Stimulated activated CD8-positive, alpha-beta memory T cell treated with anti-CD3 and anti-CD28 coated beads, Interleukin-12 subunit alpha, Interleukin-12 subunit beta, amount 100 ng/mL, for 4 hours (primary cell): ENCODE measurements at regions not wholly inside any gene's neighbourhood (a gene's known extent, or its start where the extent isn't known, plus 50 kb on each side); places are given as distances from the start of the nearest gene placed in this dataset.
A peak's percentile ranks its signal among the peaks of the same experiment; 100 is the strongest.
"Not testable (repeated sequence)": the region's sequence is repeated elsewhere in the genome, so short reads cannot be mapped to it uniquely, and the experiment has no call there.

Source experiments
- DNase-seq: peaks from one replicate; pipeline ENCODE4 v3.0.0-alpha.2; 2020; ENCODE audit warnings: low read depth

DNA sequence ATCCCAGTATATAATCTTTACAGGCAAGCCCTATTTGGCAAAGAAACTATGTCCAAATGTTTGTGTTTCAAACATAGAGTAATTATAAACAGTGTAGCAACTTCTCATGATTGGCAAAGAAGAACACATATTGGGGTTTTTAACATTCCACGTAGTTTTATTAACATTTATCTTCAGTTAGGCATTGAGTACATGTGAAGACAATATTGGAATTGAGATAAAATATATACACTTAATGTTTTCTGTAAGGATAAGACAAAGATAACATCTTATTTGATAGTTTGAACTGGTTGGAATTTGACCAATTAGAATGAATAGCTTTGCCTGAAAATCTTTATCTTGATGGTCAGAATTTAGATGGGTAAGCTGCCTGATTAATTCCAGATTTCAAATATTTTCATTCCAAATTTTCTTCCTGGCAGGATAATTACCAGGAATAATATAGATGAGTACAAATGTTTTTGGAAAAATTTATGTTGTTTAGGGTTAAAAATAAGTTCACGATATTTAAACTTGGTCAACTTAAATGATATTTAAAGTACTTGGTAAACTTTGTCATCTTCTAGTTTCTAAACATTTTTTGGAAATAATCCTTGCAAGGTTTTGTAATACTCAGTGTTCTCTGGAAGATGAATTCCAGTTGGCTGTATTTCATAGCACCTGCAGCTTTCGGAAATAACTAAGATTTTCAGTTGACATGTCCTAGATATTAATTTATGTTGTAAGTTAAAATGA, 536.5 kb upstream of the SPRY2 start:
- DNase-seq: no peak

DNA sequence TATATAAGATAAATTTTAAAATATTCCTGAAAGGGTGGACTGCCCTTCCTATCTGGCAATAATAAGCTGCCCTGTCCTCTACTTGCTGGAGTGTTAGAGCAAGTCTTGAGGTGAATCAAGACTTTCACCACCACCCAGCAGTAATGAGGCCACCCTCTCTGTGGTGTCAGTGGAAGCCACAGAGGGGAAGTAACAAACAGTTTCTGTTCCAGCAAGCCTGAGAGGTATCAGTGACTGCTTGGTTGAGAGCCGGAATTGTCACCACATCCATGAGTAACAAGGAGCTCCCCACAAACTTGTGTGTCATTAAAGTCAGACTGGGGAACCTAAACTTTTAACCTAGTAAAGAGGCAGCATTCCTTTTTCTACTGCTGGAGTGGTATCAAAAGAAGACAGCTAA, 532.7 kb upstream of the SPRY2 start:
- DNase-seq: peak; percentile 3

DNA sequence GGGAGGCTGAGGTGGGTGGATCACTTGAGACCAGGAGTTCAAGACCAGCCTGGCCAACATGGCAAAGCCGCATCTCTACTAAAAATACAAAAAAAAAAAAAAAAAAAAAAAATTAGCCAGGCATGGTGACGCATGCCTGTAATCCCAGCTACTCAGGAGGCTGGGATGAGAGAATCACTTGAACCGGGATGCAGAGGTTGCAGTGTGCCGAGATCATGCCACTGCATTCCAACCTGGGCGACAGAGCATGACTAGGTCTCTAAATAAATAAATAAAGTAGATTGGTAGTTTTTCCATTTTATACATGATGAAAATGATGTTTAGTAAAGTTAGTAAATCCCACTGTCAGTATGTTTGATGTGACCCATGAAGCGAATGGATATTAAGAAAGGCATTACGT, 531.0 kb upstream of the SPRY2 start:
- DNase-seq: not testable (repeated sequence)

DNA sequence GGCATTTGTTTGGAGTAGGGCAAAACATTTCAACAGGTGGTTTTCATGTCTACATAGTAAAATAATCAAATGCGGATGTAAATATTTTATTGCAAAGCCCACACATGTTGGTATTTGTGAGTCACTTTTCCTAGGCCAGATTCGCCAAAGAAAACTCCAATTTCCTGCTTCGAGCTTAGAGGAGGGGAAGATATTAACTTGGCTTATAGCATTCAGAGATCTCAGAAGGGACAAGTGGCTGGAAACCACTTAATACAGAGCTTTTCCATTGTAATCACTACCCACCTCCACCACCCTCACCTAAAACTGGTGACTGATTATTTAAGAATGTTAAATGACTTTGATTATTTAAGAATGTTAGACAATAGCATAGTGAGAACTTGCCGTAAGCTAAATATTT, 530.6 kb upstream of the SPRY2 start:
- no peak for DNase-seq

DNA sequence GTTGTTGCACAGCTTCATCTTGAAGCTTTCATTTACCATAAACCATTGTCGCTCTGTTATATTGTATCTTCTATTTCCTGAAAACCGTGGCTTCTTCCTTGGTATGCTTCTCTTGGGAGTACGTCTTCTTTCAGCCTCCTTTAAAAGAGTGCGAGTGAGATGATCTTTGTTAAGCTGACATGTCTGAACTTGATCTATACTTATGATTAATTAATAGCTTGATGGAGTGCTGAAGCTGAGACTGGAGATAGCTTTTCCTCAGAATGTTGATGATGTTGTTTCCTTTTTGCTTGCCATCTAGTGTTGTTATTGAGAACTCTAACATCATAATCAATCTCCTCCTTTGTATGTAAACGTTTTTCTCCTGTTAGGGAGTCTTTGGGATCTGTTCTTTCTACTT, 529.3 kb upstream of the SPRY2 start:
- DNase-seq: no peak

DNA sequence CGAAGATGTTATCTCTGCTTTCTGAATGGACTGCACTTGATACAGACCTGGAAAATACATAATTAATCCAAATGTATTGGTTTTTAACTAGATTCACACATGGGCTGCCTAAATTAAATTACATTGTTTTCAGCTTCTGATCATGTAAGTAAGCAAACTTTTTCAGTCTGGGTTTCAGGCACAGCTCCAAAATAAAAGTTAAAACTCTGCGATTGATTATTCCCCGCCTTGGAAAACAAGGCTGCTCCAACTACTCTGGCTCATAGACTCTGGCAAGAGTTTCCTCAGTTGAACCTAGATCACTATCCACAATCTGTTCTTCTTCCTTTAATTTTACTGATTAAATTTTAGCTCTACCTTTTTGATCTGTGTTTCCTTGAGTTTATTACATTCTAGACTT, 526.0 kb upstream of the SPRY2 start:
- DNase-seq: no peak

DNA sequence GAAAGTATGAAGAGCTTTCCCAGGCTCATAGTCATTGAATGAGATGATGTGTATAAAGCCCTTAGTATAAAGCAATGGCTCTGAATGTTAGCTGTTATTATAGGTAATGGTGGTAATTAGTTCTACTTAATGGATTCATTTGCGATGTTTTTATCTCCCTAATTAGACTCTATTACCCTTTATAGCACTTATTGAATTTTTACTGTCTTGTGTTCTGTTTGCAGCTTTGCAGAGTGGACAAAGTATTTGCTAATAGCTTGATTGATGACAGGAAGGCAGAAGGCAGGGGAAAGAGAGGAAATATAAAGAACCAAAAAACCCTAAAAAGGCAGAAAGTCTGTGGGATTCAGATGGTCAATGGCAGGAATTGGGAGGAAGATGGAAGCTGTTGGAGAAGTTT, 524.4 kb upstream of the SPRY2 start:
- no peak for DNase-seq

DNA sequence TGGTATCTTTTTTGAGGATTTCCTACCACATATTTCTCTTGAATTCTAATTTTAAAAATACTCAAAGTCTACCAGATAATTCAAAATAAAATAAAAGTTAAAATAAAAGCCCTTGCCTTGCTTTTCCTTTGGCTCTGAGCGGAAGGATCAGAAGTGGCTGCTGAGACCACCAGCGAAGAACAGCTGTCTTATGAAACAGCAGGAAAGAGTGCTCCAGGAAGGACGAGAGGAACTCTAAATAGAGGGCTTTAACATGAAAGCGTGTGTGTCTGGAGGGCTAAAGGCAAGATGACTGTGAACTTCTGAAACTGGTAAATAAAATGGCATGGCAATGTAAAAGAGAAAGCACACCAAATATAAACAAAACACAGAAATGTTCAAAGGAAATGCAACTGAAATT, 521.5 kb upstream of the SPRY2 start:
- no peak for DNase-seq

DNA sequence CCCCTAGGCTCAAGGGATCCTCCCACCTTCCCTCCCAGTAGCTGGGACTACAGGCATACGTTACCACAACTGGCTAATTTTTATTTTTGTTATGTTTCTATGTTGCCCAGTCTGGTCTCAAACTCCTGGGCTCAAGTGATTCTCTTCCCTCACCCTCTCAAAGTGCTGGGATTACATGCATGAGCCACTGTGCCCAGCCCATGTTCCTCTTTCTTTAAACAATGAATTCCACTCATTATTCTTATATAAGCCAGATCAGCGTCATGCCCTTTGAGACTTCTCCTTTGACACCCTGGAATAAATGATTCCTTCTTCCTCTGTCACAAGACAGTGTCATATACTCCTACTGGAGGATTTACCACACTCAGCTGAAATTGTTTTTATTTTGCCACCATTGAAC, 519.9 kb upstream of the SPRY2 start:
- no peak for DNase-seq

DNA sequence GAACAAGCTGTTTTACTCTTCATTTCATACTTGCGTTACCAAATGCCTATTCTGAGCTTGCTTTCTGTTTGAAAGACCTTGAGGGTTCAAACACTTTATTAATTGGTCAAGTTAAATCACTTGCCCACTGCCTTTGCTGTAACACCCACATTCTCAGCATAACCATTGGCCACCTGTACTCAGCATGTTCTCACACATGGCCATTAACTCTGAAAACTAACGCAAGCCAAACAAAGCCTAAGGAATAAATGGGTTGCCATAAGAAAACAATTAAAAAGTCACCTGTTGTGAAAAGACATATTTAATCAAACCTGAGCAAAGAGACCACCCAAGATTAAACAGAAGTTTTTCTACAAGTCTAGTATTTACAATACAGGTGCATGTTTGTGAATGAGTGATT, 517.2 kb upstream of the SPRY2 start:
- DNase-seq: no peak

DNA sequence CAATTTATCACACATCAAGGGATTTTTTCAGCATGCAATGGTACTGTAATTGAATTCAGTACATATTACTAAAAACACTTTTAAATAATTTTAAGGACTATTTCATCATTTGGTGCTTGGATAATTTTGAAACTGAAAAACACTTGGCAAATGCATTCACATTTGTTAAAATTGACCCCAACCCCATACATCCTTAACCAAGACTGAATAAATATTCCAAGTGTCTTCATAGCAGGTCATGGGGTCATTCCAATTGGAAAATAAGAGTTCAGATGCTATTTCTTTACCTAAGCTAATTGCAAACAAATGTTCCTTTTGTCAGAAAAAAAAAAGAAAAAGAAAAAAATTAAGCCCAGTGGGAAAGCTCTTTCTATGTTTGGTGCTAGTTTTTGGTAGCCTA, 516.4 kb upstream of the SPRY2 start:
- DNase-seq: no peak

DNA sequence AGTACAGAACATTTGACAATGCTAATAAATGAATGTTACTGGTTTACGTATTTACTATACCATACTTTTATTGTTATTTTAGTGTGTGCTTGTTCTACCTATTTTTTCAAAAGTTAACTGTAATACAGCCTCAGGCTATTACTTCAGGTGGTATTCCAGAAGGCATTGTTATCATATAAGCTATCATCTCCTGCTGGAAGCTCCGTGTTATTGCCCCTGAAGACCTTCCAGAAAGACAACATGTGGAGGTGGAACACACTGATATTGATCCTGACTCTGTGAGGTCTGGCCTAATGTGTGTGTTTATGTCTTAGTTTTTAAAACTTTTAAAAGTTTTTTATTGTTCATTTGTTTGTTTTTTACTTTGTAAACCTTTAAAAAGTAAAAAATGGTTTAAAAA, 509.8 kb upstream of the SPRY2 start:
- no peak for DNase-seq

DNA sequence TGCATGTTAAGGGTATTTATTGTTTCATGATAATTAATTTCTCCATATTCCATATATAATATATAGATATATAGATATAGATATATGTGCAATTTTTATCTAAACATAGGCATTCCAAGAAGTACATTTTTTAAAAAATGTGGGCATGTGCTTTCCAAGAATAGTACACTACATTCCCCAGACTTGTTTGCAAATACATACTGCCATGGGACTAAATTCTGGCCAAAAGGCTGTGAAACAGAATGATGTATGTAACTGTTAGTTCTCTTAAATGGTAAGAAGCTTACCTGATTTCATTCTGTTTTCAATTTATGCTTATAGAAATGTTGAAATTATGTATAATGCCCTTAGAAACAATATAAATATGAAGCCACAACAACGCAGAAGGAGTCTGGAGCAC, 503.2 kb upstream of the SPRY2 start:
- no peak for DNase-seq

DNA sequence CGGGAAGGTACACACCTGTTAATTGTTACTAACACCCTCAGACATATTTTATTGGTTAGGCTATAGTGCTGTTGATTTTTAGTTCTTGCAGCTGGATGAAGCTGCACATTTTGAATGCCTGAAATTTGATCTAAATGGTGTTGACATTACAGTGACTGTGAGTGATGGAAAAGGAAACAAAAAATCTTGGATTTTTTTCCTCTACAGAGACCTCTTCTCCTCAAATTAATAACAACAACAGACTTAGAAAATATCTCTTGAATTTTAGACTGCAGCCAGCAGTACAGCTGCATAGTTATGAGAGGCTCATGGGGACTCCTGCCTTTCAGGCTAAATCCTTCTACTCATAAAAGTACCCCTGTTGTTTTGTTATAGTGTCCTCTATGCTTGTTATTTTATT, 500.5 kb upstream of the SPRY2 start:
- DNase-seq: no peak

DNA sequence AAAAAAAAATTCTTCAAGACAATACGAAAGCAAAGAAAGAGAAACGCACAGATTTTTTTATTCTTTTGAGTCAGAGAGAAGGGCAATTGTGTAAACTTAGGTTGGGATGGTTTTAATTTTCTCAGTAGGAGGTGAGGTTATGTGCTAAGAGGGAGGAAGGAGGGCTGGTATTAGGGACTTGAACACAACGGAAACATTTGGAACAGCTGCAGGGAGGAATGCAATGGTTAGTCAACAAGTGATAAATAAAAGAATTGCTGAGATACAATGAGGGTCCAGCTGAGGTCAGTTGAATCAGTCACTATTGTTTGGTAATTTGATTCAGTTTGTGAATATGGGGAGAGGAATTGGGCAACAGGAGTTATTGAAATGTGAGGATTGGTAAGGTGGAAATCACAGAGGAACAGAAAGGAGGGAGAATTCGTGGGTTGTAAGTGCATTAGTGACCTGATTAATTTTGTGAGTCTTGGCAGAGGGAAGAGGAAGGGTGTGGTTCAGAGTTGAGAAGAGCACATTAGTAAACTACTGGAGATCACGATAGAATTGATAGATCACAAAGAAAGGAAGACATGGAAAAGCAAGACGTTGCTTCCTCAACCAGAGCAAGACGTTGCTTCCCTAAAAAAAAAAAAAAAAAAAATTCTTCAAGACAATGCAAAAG, 499.5 kb upstream of the SPRY2 start:
- no peak for DNase-seq

DNA sequence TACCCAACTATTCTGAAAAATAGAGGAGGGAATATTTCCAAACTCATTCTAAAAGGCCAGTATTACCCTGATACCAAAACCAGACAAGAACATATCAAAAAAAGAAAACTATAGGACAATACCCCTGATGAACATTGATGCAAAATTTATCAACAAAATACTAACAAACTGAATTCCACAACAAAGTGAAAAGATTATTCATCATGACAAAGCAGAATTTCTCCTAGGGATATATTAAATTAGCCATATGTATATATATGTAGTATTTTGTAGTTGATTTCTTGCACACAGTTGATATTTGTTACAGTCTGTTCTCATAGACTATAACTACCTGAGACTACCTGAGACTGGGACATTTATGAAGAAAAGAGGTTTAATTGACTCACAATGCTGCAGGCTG, 495.0 kb upstream of the SPRY2 start:
- no peak for DNase-seq

DNA sequence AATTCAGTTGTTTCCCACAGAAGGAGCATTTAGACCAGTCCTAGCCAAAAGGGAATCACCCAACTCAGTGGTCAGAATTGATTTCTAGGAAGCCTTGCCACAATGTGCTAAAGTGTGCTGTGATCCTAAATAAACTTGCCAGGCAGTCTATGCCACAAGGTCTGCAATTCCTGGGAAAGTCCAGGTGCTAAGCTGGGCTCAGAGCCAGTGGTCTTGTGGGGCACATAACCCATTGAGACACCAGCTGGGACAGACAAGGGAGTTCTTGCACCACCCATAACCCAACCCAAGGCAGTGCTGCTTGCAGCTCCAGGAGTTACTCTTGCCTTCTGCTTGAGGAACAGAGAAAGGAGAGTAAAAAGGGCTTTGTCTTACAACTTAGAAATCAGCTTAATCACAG, 489.5 kb upstream of the SPRY2 start:
- no peak for DNase-seq

DNA sequence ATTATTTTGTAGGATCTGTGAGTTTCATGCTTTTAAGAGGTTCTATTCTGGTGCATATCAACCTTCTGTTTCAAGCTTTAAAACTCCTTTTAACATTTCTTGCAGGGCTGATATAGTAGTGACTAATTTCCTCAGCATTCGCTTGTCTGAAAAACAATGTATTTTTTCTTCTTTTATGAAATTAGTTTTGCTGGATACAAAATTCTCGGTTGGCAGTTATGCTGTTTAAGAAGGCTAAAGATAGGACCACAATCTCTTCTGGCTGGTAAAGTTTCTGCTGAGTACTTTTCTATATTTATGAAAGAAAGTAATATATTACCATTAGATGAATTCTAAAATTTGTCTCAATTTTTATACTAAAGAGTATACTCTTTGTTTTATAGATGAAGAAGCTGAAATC, 487.8 kb upstream of the SPRY2 start:
- DNase-seq: no peak

DNA sequence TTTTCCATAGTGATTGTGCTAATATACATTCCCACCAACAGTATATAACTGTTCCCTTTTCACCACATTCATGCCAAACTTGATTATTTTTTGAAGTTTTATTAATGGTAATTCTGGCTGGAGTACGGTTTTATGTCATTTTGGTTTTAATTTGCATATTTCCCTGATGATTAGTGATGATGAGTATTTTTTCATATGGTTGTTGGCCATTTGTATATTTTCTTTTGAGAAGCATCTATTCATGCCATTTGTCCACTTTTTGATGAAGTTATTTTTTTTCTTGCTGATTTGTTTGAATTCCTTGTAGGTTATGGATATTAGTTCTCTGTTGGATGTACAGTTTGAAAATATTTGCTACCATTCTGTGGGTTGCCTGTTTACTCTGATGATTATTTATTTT, 484.4 kb upstream of the SPRY2 start:
- DNase-seq: no peak

DNA sequence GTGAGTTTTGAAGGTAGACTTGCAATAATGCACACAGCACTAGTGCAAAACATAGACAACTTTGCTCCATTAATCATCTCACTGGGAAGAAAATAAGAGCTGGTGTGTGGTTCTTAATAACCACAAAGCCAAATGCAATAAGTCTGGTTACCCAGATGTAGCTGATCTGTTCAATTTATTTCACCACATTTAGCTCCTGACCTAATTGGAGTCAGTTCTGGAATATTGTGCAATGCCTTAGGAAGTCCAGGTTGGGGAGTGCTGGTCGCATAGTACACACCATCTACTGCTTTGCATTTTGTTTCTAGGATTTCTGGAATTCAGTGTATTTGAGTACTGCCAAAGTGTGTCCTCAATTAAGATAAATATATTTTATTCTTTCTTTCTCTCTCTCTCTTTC, 483.3 kb upstream of the SPRY2 start:
- no peak for DNase-seq

DNA sequence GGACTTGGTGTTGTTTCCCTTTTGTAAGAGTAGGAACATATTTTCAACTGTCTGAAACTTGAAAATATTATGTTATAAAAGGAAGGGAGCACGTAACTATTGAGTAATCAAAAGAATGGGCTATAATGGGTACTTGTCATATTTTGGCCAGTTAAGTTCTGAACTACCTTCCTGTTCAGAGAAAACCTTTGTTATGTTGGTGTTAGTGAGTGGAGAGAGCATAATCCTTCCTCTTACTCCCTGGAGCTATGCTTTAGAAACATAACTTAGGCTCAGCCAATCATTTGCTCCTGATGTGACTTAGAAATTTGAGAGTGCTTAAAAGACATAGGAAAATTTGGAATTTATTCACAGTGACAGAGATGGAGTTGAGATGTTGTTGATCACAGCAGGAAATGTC, 482.5 kb upstream of the SPRY2 start:
- DNase-seq: no peak

DNA sequence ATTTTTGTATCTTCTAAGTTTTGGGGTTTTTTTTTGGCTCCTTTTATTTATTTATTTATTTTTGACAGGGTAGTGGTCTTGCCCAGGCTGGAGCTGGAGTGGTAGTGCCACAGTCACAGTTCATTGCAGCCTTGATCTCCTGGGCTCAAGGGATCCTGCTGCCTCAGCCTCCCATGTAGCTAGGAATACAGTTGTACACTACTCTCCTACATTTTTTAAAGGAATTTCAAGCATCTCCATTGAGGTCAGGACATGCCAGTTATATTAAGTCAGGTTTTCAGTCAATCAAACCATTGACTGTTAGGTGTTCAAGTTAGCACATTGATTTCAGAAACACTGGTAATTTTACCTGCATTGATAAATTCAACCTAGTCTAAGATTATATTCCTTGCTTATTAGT, 480.5 kb upstream of the SPRY2 start:
- DNase-seq: no peak

DNA sequence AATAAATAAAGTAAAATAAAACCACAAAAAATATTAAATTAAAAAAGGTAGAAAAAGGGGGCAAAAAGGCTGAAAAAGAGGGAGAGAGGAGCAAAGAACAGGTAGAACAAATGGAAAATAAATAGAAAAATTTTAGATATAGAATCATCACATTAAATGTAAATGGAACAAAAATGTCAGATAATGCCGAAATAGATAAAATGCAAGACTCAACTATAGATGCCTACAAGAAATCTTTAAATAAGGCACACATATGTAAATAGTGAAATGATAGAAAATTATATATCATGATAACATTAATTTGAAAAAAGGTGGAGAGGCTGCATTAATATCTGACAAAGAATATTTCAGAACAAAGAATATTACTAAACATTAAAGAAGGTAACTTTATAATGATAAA, 477.1 kb upstream of the SPRY2 start:
- DNase-seq: no peak

DNA sequence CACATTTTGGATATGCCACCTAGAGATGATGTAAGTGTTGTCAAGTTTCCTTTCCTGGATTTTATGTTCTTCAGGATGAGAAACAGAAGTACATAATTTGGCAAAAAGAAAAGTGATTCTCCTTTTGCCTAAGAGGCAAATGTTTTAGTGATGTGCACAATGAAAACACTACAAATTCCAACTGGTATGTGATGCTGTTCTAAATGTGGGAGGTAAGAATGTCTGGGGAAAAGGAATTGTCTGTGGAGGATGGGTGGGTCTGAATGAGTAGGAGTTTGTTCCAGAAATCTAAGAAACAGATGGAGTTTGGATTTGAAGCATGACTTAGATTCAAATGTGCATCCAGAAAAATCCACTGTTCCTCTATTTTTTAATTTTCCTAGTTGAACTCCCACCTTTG, 473.6 kb upstream of the SPRY2 start:
- no peak for DNase-seq
